SK-MEL-5 (cell line): ENCODE measurements at regions not wholly inside any gene's neighbourhood (a gene's known extent, or its start where the extent isn't known, plus 50 kb on each side); places are given as distances from the start of the nearest gene placed in this dataset.
"Not testable (repeated sequence)": the region's sequence is repeated elsewhere in the genome, so short reads cannot be mapped to it uniquely, and the experiment has no call there.

Source experiments
- DNase-seq: peaks from one replicate; pipeline ENCODE4 v3.0.0-alpha.2; 2016; ENCODE audit warnings: low read depth, low spot score
- in situ Hi-C: cut with HindIII; loops from 2 replicates; pipeline ENCODE4 v1.10.0; 2016; ENCODE audit warnings: low sequenced_read_pairs, high pct_unique_total_duplicates, low pct_unique_long_range_greater_than_20kb

GRCh38 chr14:38973083-38973700, 129.8 kb downstream of the SEC23A start:
- in situ Hi-C loops, result no loop called here
- DNase-seq, result no peak

GRCh38 chr14:38972511-38972910, 130.5 kb downstream of the SEC23A start:
- DNase-seq, result no peak
- in situ Hi-C loops, result no loop called here

DNA sequence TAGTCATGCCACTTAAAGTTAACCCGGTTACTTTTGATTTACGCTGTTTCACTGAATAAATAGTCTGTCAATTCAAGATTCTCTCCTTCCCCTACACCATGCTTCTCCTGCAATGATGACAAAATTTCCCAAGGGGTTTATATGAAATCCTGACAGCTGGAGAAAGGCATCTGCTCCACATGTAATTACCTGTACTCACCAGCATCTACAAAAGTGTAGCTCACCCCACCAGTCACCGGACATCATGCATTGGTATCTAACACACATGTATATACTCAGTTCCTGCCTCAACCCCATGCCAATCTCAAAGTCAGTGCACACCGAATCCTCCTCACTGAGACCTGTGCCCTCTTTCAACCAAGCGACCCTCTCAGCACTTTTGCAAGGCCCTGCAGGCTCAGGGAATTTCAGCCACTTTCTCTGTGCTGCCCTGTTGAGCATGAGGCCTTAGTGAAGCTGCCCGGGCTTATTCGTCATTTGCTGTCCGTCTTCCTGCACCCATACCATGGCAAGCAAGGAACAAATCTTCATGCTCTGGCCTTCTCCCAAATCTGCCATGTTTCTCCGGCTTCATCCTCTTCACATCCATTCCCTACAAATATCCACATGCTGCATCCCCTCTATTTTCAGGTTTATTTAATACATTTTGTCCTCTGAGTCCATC, 131.6 kb downstream of the SEC23A start:
- in situ Hi-C loops, result no loop called here
- DNase-seq, result no peak

GRCh38 chr14:38964630-38965029, 138.4 kb downstream of the SEC23A start:
- in situ Hi-C loops, result no loop called here
- no peak for DNase-seq

DNA sequence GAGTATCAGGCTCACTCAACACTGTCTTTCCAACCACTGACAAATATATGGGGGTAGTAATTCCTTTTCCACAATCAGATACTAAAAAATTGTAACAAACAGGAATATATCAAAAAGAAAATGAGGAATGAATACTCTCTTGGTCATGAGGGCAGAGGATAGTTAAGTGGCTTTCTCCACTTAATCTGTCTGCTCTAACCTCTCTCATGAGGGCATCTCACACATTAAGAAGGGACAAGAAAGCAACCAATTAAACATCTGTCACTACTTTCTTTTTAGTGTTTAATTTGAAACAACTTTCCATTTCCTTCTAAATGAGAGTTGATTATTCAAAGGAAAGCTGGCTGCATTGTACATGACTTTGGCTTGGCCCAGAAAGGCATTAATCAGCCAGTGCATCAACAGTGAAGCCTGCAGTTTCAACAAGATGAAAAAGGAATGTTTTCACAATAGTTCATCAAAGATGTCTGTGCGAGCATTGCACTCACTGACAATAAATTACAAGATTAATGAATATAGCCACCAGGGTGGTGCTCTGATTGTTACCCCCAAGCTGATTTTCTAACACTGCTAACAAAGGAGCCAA, 142.0 kb downstream of the SEC23A start:
- in situ Hi-C loops, result no loop called here
- DNase-seq, result no peak

- in situ Hi-C loops, result no loop called here
- DNase-seq, result no peak
Measured at GRCh38 chr14:38959021-38959420, 144.0 kb downstream of the SEC23A start.

- DNase-seq, result no peak
- in situ Hi-C loops, result no loop called here
Measured at GRCh38 chr14:38958589-38958988, 144.4 kb downstream of the SEC23A start.

GRCh38 chr14:38951451-38951850, 151.6 kb downstream of the SEC23A start:
- DNase-seq, result no peak
- in situ Hi-C loops, result no loop called here

GRCh38 chr14:38950676-38951075, 152.4 kb downstream of the SEC23A start:
- in situ Hi-C loops, result no loop called here
- DNase-seq, result no peak

DNA sequence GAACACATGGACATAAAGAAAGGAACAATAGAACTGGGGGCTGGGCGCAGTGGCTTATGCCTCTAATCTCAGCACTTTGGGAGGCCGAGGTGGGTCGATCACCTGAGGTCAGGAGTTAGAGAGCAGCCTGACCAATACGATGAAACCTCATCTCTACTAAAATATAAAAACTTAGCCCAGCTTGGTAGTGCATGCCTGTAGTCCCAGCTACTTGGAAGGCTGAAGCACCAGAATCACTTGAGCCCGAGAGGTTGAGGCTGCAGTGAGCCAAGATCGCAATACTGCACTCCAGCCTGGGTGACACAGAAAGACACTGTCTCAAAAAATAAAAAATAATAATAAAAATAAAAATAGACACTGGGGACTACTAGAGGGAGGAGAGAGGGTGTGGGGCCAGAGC, 154.5 kb downstream of the SEC23A start:
- in situ Hi-C loops, result no loop called here
- DNase-seq, result no peak

- in situ Hi-C loops, result no loop called here
- DNase-seq, result peak; percentile 77
Measured at GRCh38 chr14:38948171-38948570, 154.9 kb downstream of the SEC23A start.

GRCh38 chr14:38947343-38947742, 155.7 kb downstream of the SEC23A start:
- no peak for DNase-seq
- in situ Hi-C loops, result no loop called here

DNA sequence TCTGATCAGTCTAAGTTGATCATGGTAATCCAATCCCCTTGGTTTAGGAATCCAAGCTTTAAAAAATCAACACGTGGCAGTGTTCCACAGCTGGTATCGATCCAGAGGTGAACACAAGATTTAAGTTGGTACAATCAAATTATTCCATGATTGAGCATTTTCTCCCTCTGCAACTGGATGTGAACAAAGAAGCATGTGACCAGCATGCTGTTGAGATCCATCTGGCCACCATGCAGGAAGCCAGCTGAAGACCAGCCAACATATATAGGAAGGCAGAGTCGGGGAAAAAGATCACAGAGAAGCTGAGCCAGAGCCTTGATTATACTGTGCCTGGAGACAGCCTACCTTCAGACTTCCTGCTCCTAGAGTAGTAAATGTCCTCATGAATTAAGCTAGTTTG, 158.3 kb downstream of the SEC23A start:
- DNase-seq, result no peak

DNA sequence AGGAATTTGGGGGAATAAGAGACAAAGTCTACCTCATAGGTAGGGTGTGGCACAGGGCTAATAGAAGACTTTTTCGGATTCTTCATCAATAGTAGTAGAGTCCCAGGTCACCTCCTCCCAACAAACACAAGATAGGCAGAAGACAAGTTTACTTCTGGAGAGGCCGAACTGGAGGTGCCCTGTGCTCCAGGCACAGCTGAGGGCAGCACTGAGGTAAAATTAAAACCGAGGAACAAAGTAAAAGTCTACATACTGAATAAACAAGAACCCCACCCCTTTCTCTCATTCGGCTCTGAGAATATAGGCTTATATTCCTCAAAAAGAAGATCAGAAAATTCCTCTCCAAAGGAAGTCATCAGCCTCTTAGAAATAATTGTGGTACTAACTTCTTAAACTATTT, 161.5 kb downstream of the SEC23A start:
- peak; percentile 4 for DNase-seq
- in situ Hi-C loops, result no loop called here

More for the DNA sequence above, 158.3 kb downstream of the SEC23A start:
- in situ Hi-C loops, result no loop called here

- in situ Hi-C loops, DNase-seq: not testable (repeated sequence)
Measured at GRCh38 chr14:38932653-38933000, 170.4 kb downstream of the SEC23A start.

GRCh38 chr14:38931969-38932652, 170.9 kb downstream of the SEC23A start:
- no peak for DNase-seq
- in situ Hi-C loops, result no loop called here

DNA sequence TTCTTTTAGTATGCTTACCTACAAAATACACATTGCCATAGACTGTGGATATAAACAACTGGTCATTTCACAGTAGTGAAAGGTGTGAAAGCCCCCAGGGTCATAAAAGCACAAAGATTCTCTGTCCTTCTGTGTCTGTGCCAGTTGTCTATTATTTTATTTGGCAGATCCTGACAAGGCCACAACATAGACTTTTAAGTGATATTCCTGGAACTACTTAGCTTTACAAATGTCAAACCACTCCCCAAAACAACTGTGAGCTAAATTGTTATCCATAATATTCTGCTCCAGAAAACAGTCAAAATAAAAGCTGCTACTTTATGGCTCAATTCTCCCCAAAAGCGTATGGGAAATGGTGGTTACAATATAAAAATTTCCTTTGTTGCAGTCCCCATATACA, 172.1 kb downstream of the SEC23A start:
- peak; percentile 4 for DNase-seq
- in situ Hi-C loops, result no loop called here

- in situ Hi-C loops, result no loop called here
Measured at GRCh38 chr14:38930022-38930421, 173.0 kb downstream of the SEC23A start.

GRCh38 chr14:38929416-38929815, 173.6 kb downstream of the SEC23A start:
- DNase-seq, result no peak
- in situ Hi-C loops, result no loop called here

More at GRCh38 chr14:38930022-38930421, 173.0 kb downstream of the SEC23A start:
- DNase-seq, result no peak
